ENCODE measurements at regions not wholly inside any gene's neighbourhood (a gene's known extent, or its start where the extent isn't known, plus 50 kb on each side); places are given as distances from the start of the nearest gene placed in this dataset.

- H3K4me1 ChIP-seq (ENCODE audit: low read length) = no peaks in the 10 kb centered on the region
- H3K27ac ChIP-seq (ENCODE audit: low read length) = no peak overlapping the region
Measured at GRCh38 chr20:7736336-7736735, 203.9 kb downstream of the HAO1 start.

DNA sequence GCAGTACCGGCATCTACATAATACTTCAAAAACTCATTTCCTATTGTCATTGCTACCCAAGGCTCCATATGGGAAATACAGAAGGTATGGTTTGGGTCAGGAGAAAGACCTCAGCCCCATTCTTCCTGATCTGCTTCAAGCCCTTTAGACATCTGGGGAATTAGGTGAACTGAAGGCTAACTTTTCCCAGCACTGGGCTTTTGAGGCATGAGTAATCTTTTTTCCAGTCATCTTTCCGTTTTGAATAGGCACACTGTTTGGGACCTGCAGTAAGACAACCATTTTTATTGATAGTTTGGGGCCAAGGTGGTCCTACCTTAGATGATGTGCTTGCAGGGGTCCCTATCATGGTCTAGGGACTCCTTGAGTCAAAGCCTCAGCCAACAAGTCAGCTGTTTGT lies 198.4 kb downstream of the HAO1 start:
- H4K20me1 ChIP-seq (ENCODE audit: insufficient read depth, low read length) = no peaks in the 10 kb centered on the region
- H2AFZ ChIP-seq (ENCODE audit: low read length) = no peak overlapping the region
- no peak overlapping the region for H3K4me2 ChIP-seq (ENCODE audit: low read depth, low read length)
- H3K36me3 ChIP-seq (replicated peaks; ENCODE audit: insufficient read depth, low read length) = no peaks in the 10 kb centered on the region
- no peaks in the 10 kb centered on the region for H3K27me3 ChIP-seq (replicated peaks; ENCODE audit: insufficient read depth, low read length)
- H3K4me1 ChIP-seq (ENCODE audit: low read length) = no peaks in the 10 kb centered on the region
- H3K4me3 ChIP-seq (ENCODE audit: low read length) = no peak overlapping the region
- no peaks in the 10 kb centered on the region for H3K9me2 ChIP-seq (replicated peaks; ENCODE audit: insufficient read depth, low read length)
- H3K9me3 ChIP-seq (replicated peaks; ENCODE audit: insufficient read depth, low read length) = no peaks in the 10 kb centered on the region
- no peak for TF ChIP-seq EZH2 (optimal IDR thresholded peaks at IDR 0.05; ENCODE audit: low read depth, low read length)
- no peak for TF ChIP-seq CTCF (IDR thresholded peaks at IDR 0.05; ENCODE audit: low read length)
- TF ChIP-seq EZH2phosphoT487 (IDR thresholded peaks at IDR 0.05; ENCODE audit: low read length) = no peak
- no peaks in the 10 kb centered on the region for H3F3A ChIP-seq (ENCODE audit: insufficient read depth, low read length)
- no peak overlapping the region for H3K27ac ChIP-seq (ENCODE audit: low read length)
- no peak for DNase-seq
- no peaks in the 10 kb centered on the region for H3K79me2 ChIP-seq (ENCODE audit: low read length)
- no peak overlapping the region for H3K9ac ChIP-seq (ENCODE audit: low read length)

More at GRCh38 chr20:7736336-7736735, 203.9 kb downstream of the HAO1 start:
- H4K20me1 ChIP-seq (ENCODE audit: insufficient read depth, low read length) = no peaks in the 10 kb centered on the region
- no peak overlapping the region for H3K4me2 ChIP-seq (ENCODE audit: low read depth, low read length)
- H3K9me3 ChIP-seq (replicated peaks; ENCODE audit: insufficient read depth, low read length) = no peaks in the 10 kb centered on the region
- H3K4me3 ChIP-seq (ENCODE audit: low read length) = no peak overlapping the region
- H3F3A ChIP-seq (ENCODE audit: insufficient read depth, low read length) = no peaks in the 10 kb centered on the region
- TF ChIP-seq EZH2phosphoT487 (IDR thresholded peaks at IDR 0.05; ENCODE audit: low read length) (no peak), EZH2 (optimal IDR thresholded peaks at IDR 0.05; ENCODE audit: low read depth, low read length) (no peak), CTCF (IDR thresholded peaks at IDR 0.05; ENCODE audit: low read length) (no peak)
- no peaks in the 10 kb centered on the region for H3K27me3 ChIP-seq (replicated peaks; ENCODE audit: insufficient read depth, low read length)
- no peak for DNase-seq
- no peaks in the 10 kb centered on the region for H3K36me3 ChIP-seq (replicated peaks; ENCODE audit: insufficient read depth, low read length)
- no peak overlapping the region for H2AFZ ChIP-seq (ENCODE audit: low read length)
- no peaks in the 10 kb centered on the region for H3K79me2 ChIP-seq (ENCODE audit: low read length)
- no peaks in the 10 kb centered on the region for H3K9me2 ChIP-seq (replicated peaks; ENCODE audit: insufficient read depth, low read length)
- H3K9ac ChIP-seq (ENCODE audit: low read length) = no peak overlapping the region

DNA sequence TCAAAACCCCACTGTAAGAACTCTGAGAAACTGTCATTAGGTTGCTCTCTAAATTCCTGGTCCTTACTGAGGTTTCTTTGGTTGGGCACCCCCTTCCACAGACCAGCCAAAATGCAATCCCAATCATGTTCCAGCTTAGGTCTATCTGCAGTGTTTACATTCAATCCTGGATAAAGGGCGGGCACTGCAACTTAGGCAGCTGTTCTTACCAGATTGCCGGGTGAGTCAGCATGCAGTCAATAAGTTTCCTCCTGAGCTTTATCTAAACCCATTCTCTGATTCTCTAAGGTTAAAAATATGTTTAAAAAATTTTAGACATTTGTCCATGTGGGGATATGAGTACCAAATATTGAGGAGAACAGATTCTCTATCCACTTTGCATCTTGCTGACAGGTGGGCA lies 197.8 kb downstream of the HAO1 start:
- TF ChIP-seq CTCF (IDR thresholded peaks at IDR 0.05; ENCODE audit: low read length) = no peak
- no peak for TF ChIP-seq EZH2phosphoT487 (IDR thresholded peaks at IDR 0.05; ENCODE audit: low read length)
- TF ChIP-seq EZH2 (optimal IDR thresholded peaks at IDR 0.05; ENCODE audit: low read depth, low read length) = no peak
- DNase-seq = no peak
- Histone ChIP-seq H3K79me2 (ENCODE audit: low read length) (no peaks in the 10 kb centered on the region), H2AFZ (ENCODE audit: low read length) (no peak overlapping the region), H3K9me2 (replicated peaks; ENCODE audit: insufficient read depth, low read length) (no peaks in the 10 kb centered on the region), H3K27me3 (replicated peaks; ENCODE audit: insufficient read depth, low read length) (no peaks in the 10 kb centered on the region), H3K4me1 (ENCODE audit: low read length) (no peaks in the 10 kb centered on the region), H3K27ac (ENCODE audit: low read length) (no peak overlapping the region), H3K9me3 (replicated peaks; ENCODE audit: insufficient read depth, low read length) (no peaks in the 10 kb centered on the region; the same call in 1 of the 2 replicates), H3K9ac (ENCODE audit: low read length) (no peak overlapping the region), H3K4me3 (ENCODE audit: low read length) (no peak overlapping the region), H4K20me1 (ENCODE audit: insufficient read depth, low read length) (no peaks in the 10 kb centered on the region), H3K4me2 (ENCODE audit: low read depth, low read length) (no peak overlapping the region), H3F3A (ENCODE audit: insufficient read depth, low read length) (no peaks in the 10 kb centered on the region), H3K36me3 (replicated peaks; ENCODE audit: insufficient read depth, low read length) (no peaks in the 10 kb centered on the region)
